ENCODE measurements at regions not wholly inside any gene's neighbourhood (a gene's known extent, or its start where the extent isn't known, plus 50 kb on each side); places are given as distances from the start of the nearest gene placed in this dataset.
"Not testable (repeated sequence)": the region's sequence is repeated elsewhere in the genome, so short reads cannot be mapped to it uniquely, and the experiment has no call there.

DNA sequence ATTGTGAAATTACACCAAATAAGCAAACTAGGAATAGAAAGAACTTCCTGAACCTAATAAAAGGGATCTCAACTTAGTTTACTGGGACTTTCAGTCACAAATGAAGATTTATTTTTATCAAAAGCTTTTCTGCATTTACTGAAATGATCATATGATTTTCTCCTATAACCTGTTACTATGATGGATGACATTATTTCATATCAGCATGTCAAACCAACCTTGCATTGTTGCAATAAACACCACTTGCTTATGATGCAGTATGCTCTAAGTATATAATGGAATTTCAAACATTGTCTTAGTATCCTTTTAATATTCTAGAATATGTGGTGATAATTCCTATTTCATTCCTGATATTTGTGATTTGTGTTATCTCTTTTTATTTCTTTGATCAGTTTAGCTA lies 303.0 kb downstream of the CGGBP1 start:
- H3K36me3 Mint-ChIP-seq (ENCODE audit: insufficient read depth, unreplicated experiment) = no peaks in the 10 kb centered on the region
- intact Hi-C loops (cut with micrococcal nuclease; ENCODE audit: unreplicated experiment) = no loop called here
- no peak overlapping the region for H3K4me3 ChIP-seq (ENCODE audit: low read depth, low read length)
- CTCF ChIA-PET = no interaction called here
- H3K4me3 Mint-ChIP-seq (ENCODE audit: unreplicated experiment) = no peak overlapping the region
- H3K27me3 Mint-ChIP-seq (ENCODE audit: insufficient read depth, unreplicated experiment) = no peaks in the 10 kb centered on the region
- no peaks in the 10 kb centered on the region for H3K4me1 Mint-ChIP-seq (ENCODE audit: low read depth, unreplicated experiment)
- no peaks in the 10 kb centered on the region for H3K27me3 ChIP-seq (replicated peaks; ENCODE audit: control insufficient read depth, insufficient read depth, low read length)
- POLR2A ChIA-PET = no interaction called here
- no peak for DNase-seq
- H3K9me3 ChIP-seq = 0 out of 2 replicates have a peak, but pooled peaks cover 5% of the 10 kb centered on the region
- no peak for TF ChIP-seq CTCF (IDR thresholded peaks at IDR 0.05; ENCODE audit: insufficient read depth in 1 of 2, low read depth in 1 of 2, low read length in 1 of 2, severe bottlenecking in 1 of 2, unreplicated experiment in 1 of 2)
- no TSS peak for BruUV-seq (replicated peaks)
- H3K27ac Mint-ChIP-seq (ENCODE audit: unreplicated experiment) = no peak overlapping the region
- H3K4me1 ChIP-seq = no peaks in the 10 kb centered on the region
- peaks cover 10% of the 10 kb centered on the region for H3K9me3 Mint-ChIP-seq (ENCODE audit: unreplicated experiment)
- H3K36me3 ChIP-seq (ENCODE audit: control insufficient read depth, insufficient read depth, low read length) = no peaks in the 10 kb centered on the region

- Histone ChIP-seq H3K9me3 (no peaks in the 10 kb centered on the region), H3K36me3 (ENCODE audit: control insufficient read depth, insufficient read depth, low read length) (no peaks in the 10 kb centered on the region), H3K27me3 (replicated peaks; ENCODE audit: control insufficient read depth, insufficient read depth, low read length) (no peaks in the 10 kb centered on the region), H3K4me3 (ENCODE audit: low read depth, low read length) (no peak overlapping the region), H3K4me1 (no peaks in the 10 kb centered on the region)
- CTCF ChIA-PET = no interaction called here
- no TSS peak for BruUV-seq (replicated peaks)
- Mint-ChIP-seq H3K27me3 (ENCODE audit: insufficient read depth, unreplicated experiment) (no peaks in the 10 kb centered on the region), H3K36me3 (ENCODE audit: insufficient read depth, unreplicated experiment) (no peaks in the 10 kb centered on the region), H3K4me3 (ENCODE audit: unreplicated experiment) (no peak overlapping the region), H3K27ac (ENCODE audit: unreplicated experiment) (no peak overlapping the region), H3K4me1 (ENCODE audit: low read depth, unreplicated experiment) (no peaks in the 10 kb centered on the region), H3K9me3 (ENCODE audit: unreplicated experiment) (no peaks in the 10 kb centered on the region)
- TF ChIP-seq CTCF (IDR thresholded peaks at IDR 0.05; ENCODE audit: insufficient read depth in 1 of 2, low read depth in 1 of 2, low read length in 1 of 2, severe bottlenecking in 1 of 2, unreplicated experiment in 1 of 2) = no peak
- intact Hi-C loops (cut with micrococcal nuclease; ENCODE audit: unreplicated experiment) = no loop called here
- DNase-seq = no peak
- POLR2A ChIA-PET = no interaction called here
These were observed 316.6 kb downstream of the CGGBP1 start for GRCh38 chr3:87742250-87742649.

- H3K4me1 Mint-ChIP-seq (ENCODE audit: low read depth, unreplicated experiment); H3K9me3 Mint-ChIP-seq (ENCODE audit: unreplicated experiment); CTCF ChIA-PET; POLR2A ChIA-PET; H3K27me3 Mint-ChIP-seq (ENCODE audit: insufficient read depth, unreplicated experiment); H3K4me3 Mint-ChIP-seq (ENCODE audit: unreplicated experiment); H3K36me3 ChIP-seq (ENCODE audit: control insufficient read depth, insufficient read depth, low read length); H3K4me3 ChIP-seq (ENCODE audit: low read depth, low read length); H3K4me1 ChIP-seq; H3K36me3 Mint-ChIP-seq (ENCODE audit: insufficient read depth, unreplicated experiment); DNase-seq; H3K27ac Mint-ChIP-seq (ENCODE audit: unreplicated experiment); H3K9me3 ChIP-seq; intact Hi-C loops (cut with micrococcal nuclease; ENCODE audit: unreplicated experiment); H3K27me3 ChIP-seq (replicated peaks; ENCODE audit: control insufficient read depth, insufficient read depth, low read length); BruUV-seq (replicated peaks): not testable (repeated sequence)
These were observed 317.9 kb downstream of the CGGBP1 start for GRCh38 chr3:87740894-87741293.

DNA sequence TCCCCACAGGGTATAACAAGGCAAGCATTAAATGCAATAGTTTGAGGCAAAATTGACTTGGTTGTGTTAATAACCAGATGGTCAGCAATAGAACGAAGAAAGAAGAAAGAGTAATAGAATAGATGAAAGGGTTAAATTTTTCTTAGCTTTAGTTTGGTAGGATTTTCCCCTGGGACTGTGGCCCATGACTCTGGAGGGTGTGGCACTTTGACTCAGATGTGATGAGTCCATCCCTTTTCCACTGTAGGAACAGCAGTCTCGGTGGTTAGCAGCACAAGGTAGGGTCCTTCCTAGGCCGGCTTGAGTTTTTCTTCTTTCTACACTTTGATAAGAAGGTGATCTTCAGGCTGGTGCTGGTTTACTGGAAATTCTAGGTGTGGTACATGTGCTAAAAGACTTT lies 321.0 kb downstream of the CGGBP1 start:
- H3K4me1 ChIP-seq; H3K4me3 Mint-ChIP-seq (ENCODE audit: unreplicated experiment); H3K4me1 Mint-ChIP-seq (ENCODE audit: low read depth, unreplicated experiment); H3K27me3 Mint-ChIP-seq (ENCODE audit: insufficient read depth, unreplicated experiment); BruUV-seq (replicated peaks); H3K27me3 ChIP-seq (replicated peaks; ENCODE audit: control insufficient read depth, insufficient read depth, low read length); H3K4me3 ChIP-seq (ENCODE audit: low read depth, low read length); H3K36me3 Mint-ChIP-seq (ENCODE audit: insufficient read depth, unreplicated experiment); H3K27ac Mint-ChIP-seq (ENCODE audit: unreplicated experiment); H3K36me3 ChIP-seq (ENCODE audit: control insufficient read depth, insufficient read depth, low read length); H3K9me3 Mint-ChIP-seq (ENCODE audit: unreplicated experiment); POLR2A ChIA-PET; H3K9me3 ChIP-seq; CTCF ChIA-PET; DNase-seq: not testable (repeated sequence)
- intact Hi-C loops (cut with micrococcal nuclease; ENCODE audit: unreplicated experiment) = loop anchor here (5.0 kb wide), 1 partner anchor 976 kb away; no protein-coding TSS in a partner anchor

Data from Caco-2 (cell line).